ENCODE measurements at regions not wholly inside any gene's neighbourhood (a gene's known extent, or its start where the extent isn't known, plus 50 kb on each side); places are given as distances from the start of the nearest gene placed in this dataset.

GRCh38 chr18:21997207-21998143, 171.9 kb upstream of the GATA6 start:
- in situ Hi-C loops (cut with MboI; ENCODE audit: low pct_ligation_motif_present in 1 of 4, low pct_unique_long_range_greater_than_20kb in 1 of 4, low sequenced_read_pairs in 3 of 4): no loop called here
- no peak overlapping the region for H3K4me3 ChIP-seq
- intact Hi-C loops (cut with DNase I; ENCODE audit: low total_unique reads): no loop called here
- WGBS, 2 donors (ENCODE audit: low coverage in 1 of 2): 49 to 51% methylated on average over 4 to 14 of the region's 14 CpGs
- H3K4me1 ChIP-seq: peaks cover 0 to 28% (median 5%) of the 10 kb centered on the region in 4 donors
- TF ChIP-seq CTCF (IDR thresholded peaks at IDR 0.05) (peak; percentile 71 to 93 (median 83)), POLR2AphosphoS5 (IDR thresholded peaks at IDR 0.05) (peak in 1 of 3 donors; percentile 42), EP300 (IDR thresholded peaks at IDR 0.05; ENCODE audit: low read depth) (no peak), POLR2A (IDR thresholded peaks at IDR 0.05) (no peak)
- H3K9me3 ChIP-seq: no peaks in the 10 kb centered on the region
- peak overlapping the region; percentile 33 to 65 (median 60) for H3K27ac ChIP-seq
- no peaks in the 10 kb centered on the region for H3K27me3 ChIP-seq
- H3K36me3 ChIP-seq: no peaks in the 10 kb centered on the region
- DNase-seq: no peak

DNA sequence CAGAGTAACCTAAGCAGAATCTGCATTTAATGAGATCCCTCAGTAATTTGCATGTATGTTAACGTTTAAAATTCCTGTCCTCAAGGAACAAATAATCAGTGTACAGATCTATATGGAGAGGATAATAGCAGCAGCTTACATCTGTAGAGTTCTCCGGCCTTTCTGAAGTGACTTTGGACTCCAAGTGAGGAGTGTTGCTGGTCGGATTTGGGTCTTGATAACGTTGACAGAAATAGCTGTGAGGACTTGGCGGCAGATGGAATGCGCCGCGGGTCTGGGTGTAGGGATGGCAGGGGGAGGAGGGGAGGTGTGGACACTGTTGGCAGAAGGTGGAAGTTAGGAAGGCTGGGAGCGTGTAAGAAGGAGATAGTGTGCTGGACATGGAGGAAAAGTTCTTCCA, 170.9 kb upstream of the GATA6 start:
- peaks cover 0 to 28% (median 5%) of the 10 kb centered on the region in 4 donors for H3K4me1 ChIP-seq
- no peak overlapping the region for H3K4me3 ChIP-seq
- TF ChIP-seq CTCF (IDR thresholded peaks at IDR 0.05): no peak
- TF ChIP-seq POLR2AphosphoS5 (IDR thresholded peaks at IDR 0.05): no peak
- TF ChIP-seq EP300 (IDR thresholded peaks at IDR 0.05; ENCODE audit: low read depth): no peak
- no peak for TF ChIP-seq POLR2A (IDR thresholded peaks at IDR 0.05)
- H3K9me3 ChIP-seq: no peaks in the 10 kb centered on the region
- in situ Hi-C loops (cut with MboI; ENCODE audit: low pct_ligation_motif_present in 1 of 4, low pct_unique_long_range_greater_than_20kb in 1 of 4, low sequenced_read_pairs in 3 of 4): no loop called here
- H3K27me3 ChIP-seq: no peaks in the 10 kb centered on the region
- H3K36me3 ChIP-seq: no peaks in the 10 kb centered on the region
- intact Hi-C loops (cut with DNase I; ENCODE audit: low total_unique reads): no loop called here
- peak overlapping the region; percentile 33 to 65 (median 60) for H3K27ac ChIP-seq
- DNase-seq: no peak
- WGBS, 2 donors (ENCODE audit: low coverage in 1 of 2): 44 to 66% methylated on average over 1 to 9 of the region's 9 CpGs

GRCh38 chr18:22001912-22002487, 167.4 kb upstream of the GATA6 start:
- H3K4me3 ChIP-seq: no peak overlapping the region
- H3K4me1 ChIP-seq: peaks cover 0 to 17% (median 2%) of the 10 kb centered on the region in 4 donors
- H3K9me3 ChIP-seq: no peaks in the 10 kb centered on the region
- H3K36me3 ChIP-seq: no peaks in the 10 kb centered on the region
- no peak for DNase-seq
- in situ Hi-C loops (cut with MboI; ENCODE audit: low pct_ligation_motif_present in 1 of 4, low pct_unique_long_range_greater_than_20kb in 1 of 4, low sequenced_read_pairs in 3 of 4) (loop anchor here in 1 of 4 donors (25.0 kb wide), 1 partner anchor 110 kb away; no protein-coding TSS in a partner anchor), intact Hi-C loops (cut with DNase I; ENCODE audit: low total_unique reads) (no loop called here)
- TF ChIP-seq EP300 (IDR thresholded peaks at IDR 0.05; ENCODE audit: low read depth) (no peak), CTCF (IDR thresholded peaks at IDR 0.05) (no peak), POLR2A (IDR thresholded peaks at IDR 0.05) (no peak), POLR2AphosphoS5 (IDR thresholded peaks at IDR 0.05) (no peak)
- WGBS, 2 donors (ENCODE audit: low coverage in 1 of 2): 84 to 94% methylated on average over 8 to 25 of the region's 25 CpGs
- H3K27me3 ChIP-seq: no peaks in the 10 kb centered on the region
- H3K27ac ChIP-seq: no peak overlapping the region

GRCh38 chr18:22005191-22005841, 164.1 kb upstream of the GATA6 start:
- WGBS, 2 donors (ENCODE audit: low coverage in 1 of 2): 51 to 63% methylated on average over 3 to 4 of the region's 4 CpGs
- no peak overlapping the region for H3K27ac ChIP-seq
- in situ Hi-C loops (cut with MboI; ENCODE audit: low pct_ligation_motif_present in 1 of 4, low pct_unique_long_range_greater_than_20kb in 1 of 4, low sequenced_read_pairs in 3 of 4): loop anchor here in 1 of 4 donors (25.0 kb wide), 1 partner anchor 107 kb away; no protein-coding TSS in a partner anchor

More at GRCh38 chr18:22005191-22005841, 164.1 kb upstream of the GATA6 start:
- no peak for DNase-seq
- Histone ChIP-seq H3K9me3 (no peaks in the 10 kb centered on the region), H3K4me3 (no peak overlapping the region), H3K27me3 (no peaks in the 10 kb centered on the region), H3K36me3 (no peaks in the 10 kb centered on the region), H3K4me1 (no peaks in the 10 kb centered on the region)
- intact Hi-C loops (cut with DNase I; ENCODE audit: low total_unique reads): no loop called here
- TF ChIP-seq CTCF (IDR thresholded peaks at IDR 0.05): no peak
- TF ChIP-seq POLR2AphosphoS5 (IDR thresholded peaks at IDR 0.05): peak in 1 of 3 donors; percentile 46
- TF ChIP-seq POLR2A (IDR thresholded peaks at IDR 0.05): no peak
- no peak for TF ChIP-seq EP300 (IDR thresholded peaks at IDR 0.05; ENCODE audit: low read depth)
